ENCODE measurements at regions not wholly inside any gene's neighbourhood (a gene's known extent, or its start where the extent isn't known, plus 50 kb on each side); places are given as distances from the start of the nearest gene placed in this dataset.

DNA sequence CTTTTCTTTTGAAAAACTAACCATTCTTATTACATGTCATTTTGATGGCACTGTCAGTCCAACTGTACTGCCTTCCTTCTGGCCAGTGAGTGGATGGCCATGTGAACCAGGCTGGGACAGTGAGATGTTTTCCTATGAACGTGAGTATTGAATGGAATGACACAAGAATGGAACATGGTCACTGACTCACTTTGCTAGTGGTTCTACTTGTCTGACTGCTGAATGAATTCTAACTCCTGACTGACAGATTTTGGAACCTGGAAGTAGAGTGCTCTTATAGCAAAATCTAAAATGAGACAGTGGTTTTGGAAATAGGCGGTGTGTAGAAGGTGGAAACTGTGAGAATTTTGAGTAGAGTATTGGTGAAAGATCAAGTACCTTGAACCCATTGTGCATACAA, 606.9 kb upstream of the KCNMB2 start:
- DNase-seq = no peak
- H3K4me1 ChIP-seq (ENCODE audit: insufficient read depth, low read length) = no peaks in the 10 kb centered on the region
- no peak overlapping the region for H3K4me3 Mint-ChIP-seq
- H3K27me3 Mint-ChIP-seq = peaks cover 0 to 1% of the 10 kb centered on the region in 2 donors
- H3K9me3 ChIP-seq (ENCODE audit: low read length) = no peaks in the 10 kb centered on the region
- no peak overlapping the region for H3K4me3 ChIP-seq (ENCODE audit: low read length)
- ChIA-PET POLR2A (no interaction called here), CTCF (no interaction called here)
- no peaks in the 10 kb centered on the region for H3K36me3 ChIP-seq (ENCODE audit: insufficient read depth, low read length)
- H3K27ac Mint-ChIP-seq = no peak overlapping the region
- peaks cover 0 to 5% (median 3%) of the 10 kb centered on the region in 3 donors for H3K36me3 Mint-ChIP-seq
- peaks cover 0 to 1% (median 0%) of the 10 kb centered on the region in 5 donors for H3K9me3 Mint-ChIP-seq
- H3K27me3 ChIP-seq (ENCODE audit: insufficient read depth, low read length, poor library complexity, severe bottlenecking) = no peaks in the 10 kb centered on the region
- H3K4me1 Mint-ChIP-seq = peaks cover 3 to 12% (median 8%) of the 10 kb centered on the region in 3 donors
- H3K27ac ChIP-seq (ENCODE audit: low read depth, low read length) = no peak overlapping the region

DNA sequence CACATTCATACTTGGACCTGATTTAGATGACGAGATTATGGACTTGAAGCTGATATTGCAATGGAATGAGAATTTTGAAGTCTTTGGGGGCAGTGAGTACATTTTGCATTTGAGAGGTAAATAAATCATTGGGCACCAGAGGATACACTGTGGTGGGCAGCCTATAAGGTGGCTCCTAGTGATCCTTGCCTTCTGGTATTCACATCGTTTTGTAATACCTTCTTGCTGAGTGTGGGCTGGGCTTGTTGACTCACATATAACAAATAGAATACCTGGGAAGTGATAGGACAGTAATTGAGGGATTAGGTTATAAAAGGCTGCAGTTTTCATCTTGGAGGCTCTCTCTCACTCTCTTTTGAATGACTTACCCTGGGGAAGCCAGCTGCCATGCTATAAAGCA, 605.5 kb upstream of the KCNMB2 start:
- POLR2A ChIA-PET = no interaction called here

GRCh38 chr3:177931346-177931745, 604.9 kb upstream of the KCNMB2 start:
- Mint-ChIP-seq H3K27ac (no peak overlapping the region), H3K4me1 (peaks cover 3 to 12% (median 8%) of the 10 kb centered on the region in 3 donors), H3K4me3 (no peak overlapping the region), H3K36me3 (peaks cover 0 to 5% (median 0%) of the 10 kb centered on the region in 3 donors), H3K27me3 (no peaks in the 10 kb centered on the region), H3K9me3 (no peaks in the 10 kb centered on the region)
- H3K4me3 ChIP-seq (ENCODE audit: low read length) = no peak overlapping the region
- ChIA-PET POLR2A (no interaction called here), CTCF (no interaction called here)
- no peaks in the 10 kb centered on the region for H3K9me3 ChIP-seq (ENCODE audit: low read length)
- no peaks in the 10 kb centered on the region for H3K36me3 ChIP-seq (ENCODE audit: insufficient read depth, low read length)
- no peaks in the 10 kb centered on the region for H3K27me3 ChIP-seq (ENCODE audit: insufficient read depth, low read length, poor library complexity, severe bottlenecking)
- H3K27ac ChIP-seq (ENCODE audit: low read depth, low read length) = no peak overlapping the region
- DNase-seq = no peak
- no peaks in the 10 kb centered on the region for H3K4me1 ChIP-seq (ENCODE audit: insufficient read depth, low read length)

More for the DNA sequence above, 605.5 kb upstream of the KCNMB2 start:
- H3K36me3 ChIP-seq (ENCODE audit: insufficient read depth, low read length) = no peaks in the 10 kb centered on the region
- DNase-seq = no peak
- H3K27ac ChIP-seq (ENCODE audit: low read depth, low read length) = no peak overlapping the region
- Mint-ChIP-seq H3K27ac (no peak overlapping the region), H3K36me3 (peaks cover 0 to 5% (median 0%) of the 10 kb centered on the region in 3 donors), H3K4me3 (no peak overlapping the region), H3K27me3 (no peaks in the 10 kb centered on the region), H3K9me3 (no peaks in the 10 kb centered on the region), H3K4me1 (peaks cover 3 to 12% (median 8%) of the 10 kb centered on the region in 3 donors)
- H3K4me3 ChIP-seq (ENCODE audit: low read length) = no peak overlapping the region
- CTCF ChIA-PET = no interaction called here
- no peaks in the 10 kb centered on the region for H3K27me3 ChIP-seq (ENCODE audit: insufficient read depth, low read length, poor library complexity, severe bottlenecking)
- H3K4me1 ChIP-seq (ENCODE audit: insufficient read depth, low read length) = no peaks in the 10 kb centered on the region
- H3K9me3 ChIP-seq (ENCODE audit: low read length) = no peaks in the 10 kb centered on the region

DNA sequence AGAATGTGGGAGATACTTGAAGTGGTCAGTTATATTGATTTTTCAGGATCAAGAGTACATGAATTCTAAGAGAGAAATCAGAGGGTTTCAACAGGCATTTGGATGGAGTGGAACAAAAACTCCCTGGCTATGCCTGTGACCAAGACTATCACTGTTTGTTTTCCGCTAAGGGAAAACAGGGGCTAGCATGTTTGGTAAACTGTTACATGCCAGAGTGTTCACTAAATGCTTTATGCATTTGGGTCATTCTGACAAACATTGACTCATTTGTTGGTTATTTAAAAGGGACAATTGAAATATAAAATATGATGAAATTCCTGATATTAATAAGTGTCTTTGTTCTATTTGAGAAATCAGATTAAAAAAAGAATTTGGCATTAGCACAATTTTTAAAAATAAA, 603.9 kb upstream of the KCNMB2 start:
- CTCF ChIA-PET = no interaction called here
- no peaks in the 10 kb centered on the region for H3K9me3 Mint-ChIP-seq

DNA sequence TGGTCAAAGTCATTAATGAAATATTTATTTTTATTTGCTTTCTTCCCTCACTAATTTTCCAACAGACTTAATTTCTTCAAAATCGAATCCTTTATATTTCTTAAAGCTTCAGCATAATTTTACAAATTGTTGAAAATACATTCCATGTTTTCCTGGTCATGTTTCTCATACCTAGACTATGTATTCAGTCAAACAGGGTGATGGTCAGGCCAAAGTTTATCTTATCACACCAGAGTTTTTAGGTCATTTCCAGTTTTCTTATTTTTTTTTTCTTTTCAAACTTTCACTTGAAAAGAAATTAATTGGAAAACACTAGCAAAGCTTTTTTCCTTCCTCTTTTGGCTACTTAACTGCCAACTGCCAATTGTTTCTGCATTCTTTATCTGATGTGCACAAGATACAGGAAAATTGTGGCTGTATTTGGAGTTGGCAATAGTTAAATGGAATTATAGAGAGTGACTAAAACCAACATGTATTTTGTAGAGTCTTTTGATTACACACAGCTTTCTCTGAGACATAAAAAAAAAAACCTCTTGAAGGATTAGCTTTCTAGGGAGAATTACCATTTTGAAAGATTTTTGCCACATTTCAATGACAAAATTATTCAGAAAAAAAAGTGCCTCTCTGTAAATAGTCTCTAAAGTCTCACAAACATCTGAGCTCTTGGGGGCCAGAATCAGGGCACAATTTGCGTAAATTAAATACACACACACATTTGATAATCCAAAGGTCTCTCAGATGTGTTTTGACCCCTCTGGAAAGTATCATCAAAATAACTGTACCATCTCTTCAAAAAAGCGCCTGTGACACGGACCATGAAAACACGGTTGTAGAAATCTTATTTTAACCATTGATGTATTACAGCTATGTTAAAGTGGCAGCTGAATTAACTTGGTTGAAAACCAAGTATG, 603.2 kb upstream of the KCNMB2 start:
- H3K27ac ChIP-seq (ENCODE audit: low read depth, low read length) = no peak overlapping the region
- H3K9me3 ChIP-seq (ENCODE audit: low read length) = no peaks in the 10 kb centered on the region
- Mint-ChIP-seq H3K4me3 (no peak overlapping the region), H3K4me1 (peaks cover 3 to 7% (median 3%) of the 10 kb centered on the region in 3 donors), H3K27ac (no peak overlapping the region), H3K36me3 (peaks cover 0 to 3% (median 0%) of the 10 kb centered on the region in 3 donors), H3K9me3 (no peaks in the 10 kb centered on the region), H3K27me3 (no peaks in the 10 kb centered on the region)
- no peak overlapping the region for H3K4me3 ChIP-seq (ENCODE audit: low read length)
- H3K27me3 ChIP-seq (ENCODE audit: insufficient read depth, low read length, poor library complexity, severe bottlenecking) = no peaks in the 10 kb centered on the region
- no peaks in the 10 kb centered on the region for H3K36me3 ChIP-seq (ENCODE audit: insufficient read depth, low read length)
- no peak for DNase-seq
- ChIA-PET CTCF (no interaction called here), POLR2A (no interaction called here)
- H3K4me1 ChIP-seq (ENCODE audit: insufficient read depth, low read length) = no peaks in the 10 kb centered on the region

More for the DNA sequence above, 603.9 kb upstream of the KCNMB2 start:
- Mint-ChIP-seq H3K36me3 (peaks cover 0 to 5% (median 0%) of the 10 kb centered on the region in 3 donors), H3K4me3 (no peak overlapping the region), H3K4me1 (peaks cover 3 to 12% (median 8%) of the 10 kb centered on the region in 3 donors), H3K27me3 (no peaks in the 10 kb centered on the region), H3K27ac (no peak overlapping the region)
- Histone ChIP-seq H3K27ac (ENCODE audit: low read depth, low read length) (no peak overlapping the region), H3K36me3 (ENCODE audit: insufficient read depth, low read length) (no peaks in the 10 kb centered on the region), H3K4me3 (ENCODE audit: low read length) (no peak overlapping the region), H3K4me1 (ENCODE audit: insufficient read depth, low read length) (no peaks in the 10 kb centered on the region), H3K27me3 (ENCODE audit: insufficient read depth, low read length, poor library complexity, severe bottlenecking) (no peaks in the 10 kb centered on the region), H3K9me3 (ENCODE audit: low read length) (no peaks in the 10 kb centered on the region)
- DNase-seq = no peak
- POLR2A ChIA-PET = no interaction called here

DNA sequence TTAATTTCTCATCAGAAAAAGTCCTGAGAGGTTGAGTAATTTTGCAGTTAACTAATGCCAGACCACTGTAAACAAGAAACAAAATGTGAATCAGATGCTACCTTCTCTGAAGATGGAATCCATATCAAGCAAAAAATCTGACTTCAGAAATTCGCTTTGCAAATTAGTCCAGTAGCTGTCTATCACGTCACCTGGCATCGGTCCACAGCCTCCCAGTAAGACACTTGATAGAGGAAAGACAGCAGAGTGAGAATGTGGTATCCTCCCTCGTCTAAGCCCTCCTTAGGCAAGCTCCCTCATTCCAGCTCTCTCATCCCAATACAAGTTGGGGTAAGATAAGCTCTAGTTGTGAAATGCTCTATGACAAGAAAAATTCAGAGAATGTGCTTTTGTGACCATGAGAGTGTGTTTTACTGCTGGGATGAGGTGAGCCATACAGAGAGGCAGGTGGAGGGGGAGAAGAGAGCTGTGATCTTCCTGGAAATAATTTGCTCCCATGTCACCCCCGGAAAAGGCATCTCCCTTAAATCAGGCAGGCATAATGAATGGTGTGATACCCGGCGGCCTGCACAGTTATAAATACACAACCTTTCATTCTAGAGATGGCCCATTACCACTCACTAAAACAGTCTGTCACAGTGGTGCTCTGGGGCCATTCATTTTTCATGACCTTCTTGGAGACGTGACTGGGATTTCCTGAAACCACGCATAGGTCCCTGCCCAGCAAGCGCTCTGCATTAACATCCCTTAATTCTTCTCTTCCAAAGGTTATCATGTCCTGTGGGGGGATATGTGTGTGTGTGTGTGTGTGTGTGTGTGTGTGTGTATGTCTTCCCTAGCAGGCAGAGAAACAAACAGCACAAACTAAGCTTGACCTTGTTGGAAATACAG, 602.0 kb upstream of the KCNMB2 start:
- no peak overlapping the region for H3K4me3 Mint-ChIP-seq
- no peaks in the 10 kb centered on the region for H3K9me3 Mint-ChIP-seq
- H3K4me1 Mint-ChIP-seq = no peaks in the 10 kb centered on the region
- no peaks in the 10 kb centered on the region for H3K36me3 ChIP-seq (ENCODE audit: insufficient read depth, low read length)
- no peaks in the 10 kb centered on the region for H3K4me1 ChIP-seq (ENCODE audit: insufficient read depth, low read length)
- H3K27ac Mint-ChIP-seq = no peak overlapping the region
- H3K27me3 Mint-ChIP-seq = no peaks in the 10 kb centered on the region
- H3K36me3 Mint-ChIP-seq = peaks cover 0 to 3% (median 0%) of the 10 kb centered on the region in 3 donors
- no peak overlapping the region for H3K27ac ChIP-seq (ENCODE audit: low read depth, low read length)
- no peak for DNase-seq
- no peaks in the 10 kb centered on the region for H3K27me3 ChIP-seq (ENCODE audit: insufficient read depth, low read length, poor library complexity, severe bottlenecking)
- no peaks in the 10 kb centered on the region for H3K9me3 ChIP-seq (ENCODE audit: low read length)
- POLR2A ChIA-PET = no interaction called here
- no peak overlapping the region for H3K4me3 ChIP-seq (ENCODE audit: low read length)
- CTCF ChIA-PET = no interaction called here

DNA sequence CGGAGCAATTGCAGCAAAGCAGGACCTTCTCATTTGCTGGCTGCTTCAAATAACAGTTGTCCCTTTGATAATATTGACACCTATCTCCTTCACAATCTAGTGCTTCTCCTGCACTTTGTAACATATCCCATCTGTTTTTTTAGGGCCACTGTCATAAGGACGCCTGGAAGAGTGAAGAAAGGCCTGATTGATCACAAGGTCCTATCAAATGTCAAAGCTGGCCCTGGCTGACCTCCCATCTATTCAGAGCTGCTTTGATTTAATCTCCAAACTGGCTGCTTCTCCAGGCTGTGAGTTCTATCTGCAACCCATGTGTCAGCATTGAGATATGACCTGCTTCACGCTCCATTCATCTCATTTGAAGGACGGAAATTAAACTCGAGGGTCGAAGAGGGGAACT, 601.2 kb upstream of the KCNMB2 start:
- H3K36me3 Mint-ChIP-seq = peaks cover 0 to 2% (median 0%) of the 10 kb centered on the region in 3 donors
- no peaks in the 10 kb centered on the region for H3K27me3 ChIP-seq (ENCODE audit: insufficient read depth, low read length, poor library complexity, severe bottlenecking)
- no peaks in the 10 kb centered on the region for H3K36me3 ChIP-seq (ENCODE audit: insufficient read depth, low read length)
- H3K4me3 ChIP-seq (ENCODE audit: low read length) = no peak overlapping the region
- H3K4me1 ChIP-seq (ENCODE audit: insufficient read depth, low read length) = no peaks in the 10 kb centered on the region
- no peaks in the 10 kb centered on the region for H3K9me3 Mint-ChIP-seq
- CTCF ChIA-PET = no interaction called here
- H3K27ac Mint-ChIP-seq = no peak overlapping the region
- H3K27me3 Mint-ChIP-seq = no peaks in the 10 kb centered on the region
- H3K27ac ChIP-seq (ENCODE audit: low read depth, low read length) = no peak overlapping the region
- DNase-seq = no peak
- no peak overlapping the region for H3K4me3 Mint-ChIP-seq
- no peaks in the 10 kb centered on the region for H3K9me3 ChIP-seq (ENCODE audit: low read length)
- POLR2A ChIA-PET = no interaction called here
- no peaks in the 10 kb centered on the region for H3K4me1 Mint-ChIP-seq

DNA sequence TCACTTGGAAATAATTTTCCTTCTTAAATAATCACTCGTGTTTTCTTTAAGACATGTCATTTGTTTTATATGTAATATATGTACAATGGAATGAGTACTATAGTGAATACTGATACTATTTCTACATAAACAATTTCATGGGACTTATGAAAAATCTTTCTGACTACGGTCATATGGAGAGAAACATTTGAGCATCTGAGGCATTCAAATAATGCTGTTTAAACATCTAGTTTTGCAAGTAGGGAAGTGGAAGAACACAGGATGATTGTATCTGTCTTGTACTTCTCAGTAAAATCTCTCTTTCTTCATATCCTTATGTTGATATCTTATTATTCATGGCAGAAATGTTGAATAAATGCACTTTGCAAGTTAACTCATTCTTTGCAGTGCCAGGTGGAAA, 599.5 kb upstream of the KCNMB2 start:
- Histone ChIP-seq H3K36me3 (ENCODE audit: insufficient read depth, low read length) (no peaks in the 10 kb centered on the region), H3K9me3 (ENCODE audit: low read length) (no peaks in the 10 kb centered on the region), H3K27me3 (ENCODE audit: insufficient read depth, low read length, poor library complexity, severe bottlenecking) (no peaks in the 10 kb centered on the region), H3K4me1 (ENCODE audit: insufficient read depth, low read length) (no peaks in the 10 kb centered on the region), H3K27ac (ENCODE audit: low read depth, low read length) (no peak overlapping the region), H3K4me3 (ENCODE audit: low read length) (no peak overlapping the region)
- Mint-ChIP-seq H3K4me1 (no peaks in the 10 kb centered on the region), H3K27me3 (peaks cover 0 to 2% of the 10 kb centered on the region in 2 donors), H3K27ac (no peak overlapping the region), H3K36me3 (peaks cover 0 to 1% (median 0%) of the 10 kb centered on the region in 3 donors), H3K4me3 (no peak overlapping the region), H3K9me3 (no peaks in the 10 kb centered on the region)
- POLR2A ChIA-PET = no interaction called here
- CTCF ChIA-PET = no interaction called here
- no peak for DNase-seq

All from CD8-positive, alpha-beta memory T cell (primary cell).